Fibroblast of mammary gland (primary cell): ENCODE measurements at regions not wholly inside any gene's neighbourhood (a gene's known extent, or its start where the extent isn't known, plus 50 kb on each side); places are given as distances from the start of the nearest gene placed in this dataset.
A peak's percentile ranks its signal among the peaks of the same experiment; 100 is the strongest.

Experiments used
- DNase-seq: peaks from one replicate; pipeline ENCODE4 v3.0.0-alpha.2; 2010; ENCODE audit warnings: low read depth
- H3K4me3 ChIP-seq: 2 replicates; pipeline ENCODE4 v1.5.1; 2011; ENCODE audit warnings: low read depth, mild to moderate bottlenecking, low read length, moderate library complexity; ENCODE audit not compliant: control insufficient read depth
- CTCF ChIP-seq: conservative IDR thresholded peaks from 2 replicates; pipeline ENCODE4 v1.5.1; 2011; ENCODE audit warnings: low read depth, low read length, inconsistent platforms; ENCODE audit not compliant: control insufficient read depth, insufficient read depth

- H3K4me3 ChIP-seq, result peak overlapping the region; percentile 3
- DNase-seq, result peak; percentile 95
- no peak for TF ChIP-seq CTCF
Measured at GRCh38 chr2:235263205-235264120, 230.4 kb upstream of the AGAP1 start.

GRCh38 chr2:235264121-235264493 is 229.7 kb upstream of the AGAP1 start:
- no peak overlapping the region for H3K4me3 ChIP-seq
- no peak for DNase-seq
- no peak for TF ChIP-seq CTCF

- no peak overlapping the region for H3K4me3 ChIP-seq
- no peak for TF ChIP-seq CTCF
- DNase-seq, result no peak
Measured at GRCh38 chr2:235264512-235264911, 229.3 kb upstream of the AGAP1 start.

GRCh38 chr2:235265348-235265965 is 228.4 kb upstream of the AGAP1 start:
- H3K4me3 ChIP-seq, result no peak overlapping the region
- DNase-seq, result no peak
- no peak for TF ChIP-seq CTCF

- H3K4me3 ChIP-seq, result no peak overlapping the region
- TF ChIP-seq CTCF, result no peak
- DNase-seq, result no peak
Measured at GRCh38 chr2:235267251-235267650, 226.6 kb upstream of the AGAP1 start.

- DNase-seq, result peak; percentile 28
- H3K4me3 ChIP-seq, result no peak overlapping the region
- no peak for TF ChIP-seq CTCF
Measured at GRCh38 chr2:235268535-235268934, 225.3 kb upstream of the AGAP1 start.
